IMR-90 (cell line): ENCODE measurements at regions not wholly inside any gene's neighbourhood (a gene's known extent, or its start where the extent isn't known, plus 50 kb on each side); places are given as distances from the start of the nearest gene placed in this dataset.

ENCODE experiments used
- ATAC-seq: fragments of 200-7000 bp; cut with Tn5 transposase; 2 replicates; pipeline ENCODE4 v1.9.1; 2020; ENCODE audit warnings: low read depth, mild to moderate bottlenecking, moderate library complexity
- BruUV-seq: library from RNA; stranded (reverse); fragments of 400-500 nt; replicated peaks from 2 replicates; lab custom pipeline; 2021; lab: Mats Ljungman, UMichigan
- CTCF ChIA-PET: fragments of 300-600 bp; formaldehyde crosslinking; extraction: SDS; loops from one replicate; lab custom pipeline; 2021; ENCODE audit warnings: antibody characterized with exemption; lab: Yijun Ruan, JAX
- POLR2A ChIA-PET: fragments of 300-600 bp; sonication (Branson Sonifier 250); formaldehyde crosslinking; loops from one replicate; lab custom pipeline; 2022; ENCODE audit warnings: antibody characterized with exemption; ENCODE audit not compliant: unreplicated experiment; lab: Charles Lee
- DNase-seq: peaks from one replicate; pipeline ENCODE4 v3.0.0; 2013
- H2AFZ ChIP-seq: replicated peaks from 2 replicates; pipeline ENCODE3; 2013; ENCODE audit warnings: low read length, mild to moderate bottlenecking; ENCODE audit not compliant: poor library complexity
- H2AK5ac ChIP-seq: 2 replicates; pipeline ENCODE4 v1.6.1; 2013; ENCODE audit warnings: low read depth, low read length, inconsistent platforms
- H2AK9ac ChIP-seq: replicated peaks from 2 replicates; pipeline ENCODE3; 2013; ENCODE audit warnings: mild to moderate bottlenecking, low read depth, low read length, moderate library complexity; ENCODE audit not compliant: poor library complexity
- H2BK120ac ChIP-seq: 2 replicates; pipeline ENCODE4 v1.6.1; 2013; ENCODE audit warnings: low read depth, low read length, inconsistent platforms
- H2BK15ac ChIP-seq: 3 replicates; pipeline ENCODE4 v1.6.1; 2013; ENCODE audit warnings: low read depth, low read length, inconsistent platforms
- H2BK20ac ChIP-seq: 2 replicates; pipeline ENCODE4 v1.6.1; 2013; ENCODE audit warnings: low read depth, mild to moderate bottlenecking, inconsistent platforms, low read length, moderate library complexity
- H2BK5ac ChIP-seq: 2 replicates; pipeline ENCODE4 v1.6.1; 2013; ENCODE audit warnings: mild to moderate bottlenecking, low read depth, low read length, inconsistent platforms; ENCODE audit not compliant: poor library complexity, severe bottlenecking
- H3K14ac ChIP-seq: replicated peaks from 2 replicates; pipeline ENCODE4 v1.6.1; 2013; ENCODE audit warnings: low read depth, low read length, inconsistent platforms
- H3K18ac ChIP-seq: 2 replicates; pipeline ENCODE4 v1.6.1; 2013; ENCODE audit warnings: low read depth, low read length, control low read depth
- H3K23ac ChIP-seq: 2 replicates; pipeline ENCODE4 v1.6.1; 2013; ENCODE audit warnings: low read depth, low read length, inconsistent platforms
- H3K27ac ChIP-seq: 2 replicates; pipeline ENCODE4 v1.5.1; 2013; ENCODE audit warnings: mild to moderate bottlenecking, control low read depth, low read length; ENCODE audit not compliant: insufficient read depth
- H3K27me3 ChIP-seq: 2 replicates; pipeline ENCODE4 v1.6.1; 2013; ENCODE audit warnings: low read length; ENCODE audit not compliant: control insufficient read depth, insufficient read depth
- H3K36me3 ChIP-seq: 2 replicates; pipeline ENCODE4 v1.6.1; 2013; ENCODE audit warnings: low read length, mixed read lengths; ENCODE audit not compliant: control insufficient read depth, insufficient read depth
- H3K4ac ChIP-seq: 2 replicates; pipeline ENCODE4 v1.6.1; 2013; ENCODE audit warnings: low read depth, low read length, inconsistent platforms
- H3K4me1 ChIP-seq: 2 replicates; pipeline ENCODE4 v1.6.1; 2013; ENCODE audit warnings: low read length, mixed read lengths; ENCODE audit not compliant: control insufficient read depth, insufficient read depth
- H3K4me2 ChIP-seq: 2 replicates; pipeline ENCODE4 v1.6.1; 2013; ENCODE audit warnings: low read depth, mild to moderate bottlenecking, control low read depth, low read length, moderate library complexity
- H3K4me3 ChIP-seq: 2 replicates; pipeline ENCODE4 v1.5.1; 2013; ENCODE audit warnings: low read depth, mild to moderate bottlenecking, control low read depth, low read length, moderate library complexity; ENCODE audit not compliant: insufficient read depth
- H3K56ac ChIP-seq: 2 replicates; pipeline ENCODE4 v1.6.1; 2013; ENCODE audit warnings: low read length, inconsistent platforms; ENCODE audit not compliant: insufficient read depth; ENCODE audit errors: extremely low read depth
- H3K79me1 ChIP-seq, 2 experiments: 2 replicates each; pipeline ENCODE4 v1.6.1; 2013; ENCODE audit warnings: low read length in 2 of 2, inconsistent platforms in 1 of 2, low read depth in 1 of 2
- H3K9ac ChIP-seq: 2 replicates; pipeline ENCODE4 v1.6.1; 2013; ENCODE audit warnings: low read depth, low read length, control low read depth
- H3K9me1 ChIP-seq: 2 replicates; pipeline ENCODE4 v1.6.1; 2013; ENCODE audit warnings: low read length, inconsistent platforms; ENCODE audit not compliant: insufficient read depth
- H3K9me3 ChIP-seq: 2 replicates; pipeline ENCODE4 v1.6.1; 2013; ENCODE audit warnings: low read length; ENCODE audit not compliant: control insufficient read depth, insufficient read depth
- H4K20me1 ChIP-seq: 2 replicates; pipeline ENCODE4 v1.6.1; 2013; ENCODE audit warnings: low read length, inconsistent platforms; ENCODE audit not compliant: insufficient read depth
- H4K5ac ChIP-seq: 2 replicates; pipeline ENCODE4 v1.6.1; 2013; ENCODE audit warnings: mild to moderate bottlenecking, low read depth, low read length, control low read depth
- H4K8ac ChIP-seq, 2 experiments: 2 replicates each; pipeline ENCODE4 v1.6.1; 2013; ENCODE audit warnings: low read depth in 2 of 2, low read length in 2 of 2, control low read depth in 1 of 2, inconsistent platforms in 1 of 2
- H4K91ac ChIP-seq: 2 replicates; pipeline ENCODE4 v1.6.1; 2013; ENCODE audit warnings: low read depth, low read length, inconsistent platforms; ENCODE audit not compliant: insufficient read depth
- BHLHE40 ChIP-seq: fragments of 150-350 bp; IDR thresholded peaks from 2 replicates; pipeline ENCODE4 v1.6.1; 2016; ENCODE audit warnings: mild to moderate bottlenecking, low read depth, low read length
- CEBPB ChIP-seq: IDR thresholded peaks from 2 replicates; pipeline ENCODE4 v1.6.1; 2012; ENCODE audit warnings: low read depth, low read length, improper control_type of control experiment
- FOS ChIP-seq: fragments of 150-350 bp; IDR thresholded peaks from 2 replicates; pipeline ENCODE4 v1.6.1; 2016; ENCODE audit warnings: low read depth, low read length
- MXI1 ChIP-seq: IDR thresholded peaks from 2 replicates; pipeline ENCODE4 v1.6.1; 2012; ENCODE audit warnings: low read depth, mild to moderate bottlenecking, low read length, moderate library complexity, borderline replicate concordance
- POLR2A ChIP-seq: IDR thresholded peaks from 2 replicates; pipeline ENCODE4 v1.6.1; 2012; ENCODE audit warnings: mild to moderate bottlenecking, low read depth, low read length
- RAD21 ChIP-seq: IDR thresholded peaks from 2 replicates; pipeline ENCODE4 v1.6.1; 2012; ENCODE audit warnings: low read length, improper control_type of control experiment
- dilution Hi-C: fragments of 300-500 bp; cut with HindIII; formaldehyde crosslinking; loops from one replicate; pipeline ENCODE4 v1.14.3; 2018; ENCODE audit warnings: low sequenced_read_pairs; ENCODE audit not compliant: unreplicated experiment
- in situ Hi-C: fragments of 300-500 bp; cut with MboI; formaldehyde crosslinking; loops from 3 replicates; pipeline ENCODE4 v1.14.3; 2019; ENCODE audit warnings: low sequenced_read_pairs, inconsistent platforms, mixed read lengths
- intact Hi-C: fragments of 100-400 bp; cut with micrococcal nuclease; formaldehyde crosslinking; loops from 2 replicates; pipeline ENCODE4 v1.10.0; 2022
- TF ChIP-seq, protein P1 (sequence below): fragments of 150-350 bp; IDR thresholded peaks from 2 replicates; pipeline ENCODE4 v1.6.1; 2017; ENCODE audit warnings: mild to moderate bottlenecking, antibody characterized with exemption, low read length, low read depth

- Histone ChIP-seq H2BK15ac (no peak overlapping the region), H2BK20ac (no peak overlapping the region), H3K9ac (no peak overlapping the region), H3K4me2 (no peak overlapping the region), H4K8ac (no peak overlapping the region), H2BK120ac (no peak overlapping the region), H2AK5ac (no peak overlapping the region), H3K36me3 (no peaks in the 10 kb centered on the region), H3K18ac (no peak overlapping the region), H2BK5ac (no peak overlapping the region), H3K27me3 (peaks cover 2% of the 10 kb centered on the region; the same call in 1 of the 2 replicates), H2AK9ac (no peak overlapping the region), H3K9me1 (no peaks in the 10 kb centered on the region), H3K9me3 (no peaks in the 10 kb centered on the region), H2AFZ (no peak overlapping the region), H3K79me1 (no peaks in the 10 kb centered on the region), H4K91ac (no peak overlapping the region), H3K27ac (no peak overlapping the region), H3K4ac (no peak overlapping the region), H3K4me1 (no peaks in the 10 kb centered on the region), H3K4me3 (no peak overlapping the region), H3K23ac (no peak overlapping the region), H4K20me1 (no peaks in the 10 kb centered on the region), H3K14ac (no peak overlapping the region), H3K56ac (no peak overlapping the region), H4K5ac (no peak overlapping the region)
- dilution Hi-C loops: no loop called here
- in situ Hi-C loops: loop anchor here (25.0 kb wide), 2 partner anchors 203 to 297 kb away; no protein-coding TSS in a partner anchor
- no peak for ATAC-seq
- peak; percentile 2 for DNase-seq
- CTCF ChIA-PET: no interaction called here
- intact Hi-C loops: no loop called here
- no TSS peak for BruUV-seq
- TF ChIP-seq CEBPB: no peak
- no peak for TF ChIP-seq FOS
- no peak for TF ChIP-seq POLR2A
- TF ChIP-seq RAD21: no peak
- TF ChIP-seq MXI1: no peak
- TF ChIP-seq, protein P1, sequence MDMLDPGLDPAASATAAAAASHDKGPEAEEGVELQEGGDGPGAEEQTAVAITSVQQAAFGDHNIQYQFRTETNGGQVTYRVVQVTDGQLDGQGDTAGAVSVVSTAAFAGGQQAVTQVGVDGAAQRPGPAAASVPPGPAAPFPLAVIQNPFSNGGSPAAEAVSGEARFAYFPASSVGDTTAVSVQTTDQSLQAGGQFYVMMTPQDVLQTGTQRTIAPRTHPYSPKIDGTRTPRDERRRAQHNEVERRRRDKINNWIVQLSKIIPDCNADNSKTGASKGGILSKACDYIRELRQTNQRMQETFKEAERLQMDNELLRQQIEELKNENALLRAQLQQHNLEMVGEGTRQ: no peak
- TF ChIP-seq BHLHE40: no peak
- POLR2A ChIA-PET: no interaction called here
Measured at GRCh38 chr4:110309675-110310074, 111.3 kb upstream of the ELOVL6 start.
